GM18861 (cell line): ENCODE measurements at regions not wholly inside any gene's neighbourhood (a gene's known extent, or its start where the extent isn't known, plus 50 kb on each side); places are given as distances from the start of the nearest gene placed in this dataset.

Experiments
- ATAC-seq: cut with Tn5 transposase; IDR thresholded peaks from one replicate; pipeline ENCODE4 v1.9.1; 2021; ENCODE audit not compliant: unreplicated experiment

- ATAC-seq: no peak
Measured at GRCh38 chr14:42872786-42873185, 1266.1 kb downstream of the LRFN5 start.

- ATAC-seq: no peak
Measured at GRCh38 chr14:42869681-42870080, 1263.0 kb downstream of the LRFN5 start.

GRCh38 chr14:42862114-42862513 lies 1255.4 kb downstream of the LRFN5 start:
- no peak for ATAC-seq

GRCh38 chr14:42860371-42860770 lies 1253.7 kb downstream of the LRFN5 start:
- no peak for ATAC-seq

- ATAC-seq: no peak
Measured at GRCh38 chr14:42856106-42856505, 1249.4 kb downstream of the LRFN5 start.

- ATAC-seq: no peak
Measured at GRCh38 chr14:42855085-42855484, 1248.4 kb downstream of the LRFN5 start.

- no peak for ATAC-seq
Measured at GRCh38 chr14:42854061-42854460, 1247.4 kb downstream of the LRFN5 start.

- ATAC-seq: no peak
Measured at GRCh38 chr14:42848652-42849051, 1242.0 kb downstream of the LRFN5 start.

- no peak for ATAC-seq
Measured at GRCh38 chr14:42814817-42815216, 1208.1 kb downstream of the LRFN5 start.

- ATAC-seq: no peak
Measured at GRCh38 chr14:42806909-42807315, 1200.2 kb downstream of the LRFN5 start.

GRCh38 chr14:42804141-42804540 lies 1197.5 kb downstream of the LRFN5 start:
- no peak for ATAC-seq

- ATAC-seq: no peak
Measured at GRCh38 chr14:42802346-42802745, 1195.7 kb downstream of the LRFN5 start.

- no peak for ATAC-seq
Measured at GRCh38 chr14:42792166-42792565, 1185.5 kb downstream of the LRFN5 start.

GRCh38 chr14:42782754-42783153 lies 1176.1 kb downstream of the LRFN5 start:
- ATAC-seq: no peak

- ATAC-seq: no peak
Measured at GRCh38 chr14:42778984-42779383, 1172.3 kb downstream of the LRFN5 start.

GRCh38 chr14:42750771-42751170 lies 1144.1 kb downstream of the LRFN5 start:
- ATAC-seq: no peak

- no peak for ATAC-seq
Measured at GRCh38 chr14:42742084-42742483, 1135.4 kb downstream of the LRFN5 start.

GRCh38 chr14:42736408-42736807 lies 1129.7 kb downstream of the LRFN5 start:
- no peak for ATAC-seq

GRCh38 chr14:42734041-42734440 lies 1127.4 kb downstream of the LRFN5 start:
- no peak for ATAC-seq

GRCh38 chr14:42732005-42732404 lies 1125.3 kb downstream of the LRFN5 start:
- ATAC-seq: no peak

- no peak for ATAC-seq
Measured at GRCh38 chr14:42731480-42731879, 1124.8 kb downstream of the LRFN5 start.

- ATAC-seq: no peak
Measured at GRCh38 chr14:42729681-42730080, 1123.0 kb downstream of the LRFN5 start.

- no peak for ATAC-seq
Measured at GRCh38 chr14:42719391-42719790, 1112.7 kb downstream of the LRFN5 start.

GRCh38 chr14:42715316-42715715 lies 1108.6 kb downstream of the LRFN5 start:
- ATAC-seq: no peak
